Ovary (tissue), 7 donors: ENCODE measurements at regions not wholly inside any gene's neighbourhood (a gene's known extent, or its start where the extent isn't known, plus 50 kb on each side); places are given as distances from the start of the nearest gene placed in this dataset.

Source experiments
- DNase-seq, 5 donors: peaks; one replicate each; pipeline ENCODE4 v3.0.0-alpha.2; 2019 to 2020
- H3K27ac ChIP-seq, 2 donors: fragments of 200-600 bp; one replicate each; pipeline versions ENCODE4 v1.5.1 to v1.8.0; 2019 to 2022
- H3K27me3 ChIP-seq: fragments of 200-600 bp; one replicate; pipeline ENCODE4 v1.8.0; 2022
- H3K36me3 ChIP-seq: fragments of 200-600 bp; sonication (generic); one replicate; pipeline ENCODE4 v1.5.1; 2019
- H3K4me1 ChIP-seq: one replicate; pipeline ENCODE4 v1.8.1; 2013; ENCODE audit warnings: mild to moderate bottlenecking, moderate library complexity; ENCODE audit not compliant: insufficient read depth
- H3K4me3 ChIP-seq: fragments of 200-600 bp; sonication (generic); one replicate; pipeline ENCODE4 v1.5.1; 2017
- H3K9me3 ChIP-seq, 2 donors: fragments of 200-600 bp in 1 of 2; sonication (generic) in 1 of 2; one replicate each; pipeline versions ENCODE4 v1.5.1 to v1.8.1; 2013 to 2019; ENCODE audit warnings: mild to moderate bottlenecking in 1 of 2, moderate library complexity in 1 of 2
- CTCF ChIP-seq, 3 donors: fragments of 450-650 bp in 2 of 3; fragments of 200-600 bp in 1 of 3; IDR thresholded peaks; one replicate each; pipeline versions ENCODE4 v1.5.1 to v1.8.0; 2016 to 2022; ENCODE audit warnings: antibody characterized with exemption in 3 of 3, mild to moderate bottlenecking in 1 of 3
- EP300 ChIP-seq: sonication (generic); formaldehyde crosslinking; IDR thresholded peaks from one replicate; pipeline ENCODE4 v1.6.1; 2017; ENCODE audit warnings: antibody characterized with exemption
- POLR2A ChIP-seq: fragments of 450-650 bp; IDR thresholded peaks from one replicate; pipeline ENCODE4 v1.6.1; 2017; ENCODE audit warnings: antibody characterized with exemption, mild to moderate bottlenecking, moderate library complexity
- WGBS, 3 donors: extraction: QIAGEN DNeasy Blood & Tissue Kit in 1 of 3; methylation state at CpG; one replicate each; pipeline versions ENCODE4 v1.1.5 to v1.1.7; 2013 to 2017; 5-methylcytosine and 5-hydroxymethylcytosine counted together
- intact Hi-C, 4 donors: fragments of 100-400 bp; cut with DNase I; formaldehyde crosslinking; loops; one replicate each; pipeline versions ENCODE4 v1.11.0 to v1.15.1; 2022 to 2023
- donor health status: DM: no; HTN: no; CAD: no; lungs with moderate emphysema.
- donor health status: DM: no; HTN: no; CAD: no.
- donor health status: Bipolar disorder and iron deficiency.
- donor health status: DM: no; HTN: no; CAD: no.
- donor health status: DM: yes; HTN: yes; CAD: no.

GRCh38 chr4:137694138-137694537, 161.8 kb upstream of the PCDH18 start:
- DNase-seq, result peak in 4 of 5 donors; percentile 27 to 49 (median 40)
- TF ChIP-seq EP300 (no peak), POLR2A (no peak), CTCF (IDR thresholded peaks at IDR 0.05) (no peak)
- H3K4me3 ChIP-seq, result no peak overlapping the region
- no peaks in the 10 kb centered on the region for H3K27me3 ChIP-seq
- H3K27ac ChIP-seq, result no peak overlapping the region
- peaks cover 1% of the 10 kb centered on the region for H3K4me1 ChIP-seq
- intact Hi-C loops, result no loop called here
- H3K36me3 ChIP-seq, result no peaks in the 10 kb centered on the region
- H3K9me3 ChIP-seq, result no peaks in the 10 kb centered on the region
- 17 to 38% (median 35%) methylated on average over 1 of the region's 1 CpG for WGBS, 3 donors

- Histone ChIP-seq H3K36me3 (no peaks in the 10 kb centered on the region), H3K9me3 (no peaks in the 10 kb centered on the region), H3K4me1 (peaks cover 1% of the 10 kb centered on the region), H3K27me3 (no peaks in the 10 kb centered on the region), H3K4me3 (no peak overlapping the region), H3K27ac (no peak overlapping the region)
- intact Hi-C loops, result no loop called here
- 48 to 61% (median 60%) methylated on average over 1 of the region's 1 CpG for WGBS, 3 donors
- no peak for DNase-seq
- TF ChIP-seq POLR2A, result no peak
- no peak for TF ChIP-seq CTCF (IDR thresholded peaks at IDR 0.05)
- TF ChIP-seq EP300, result no peak
These were observed 161.3 kb upstream of the PCDH18 start for GRCh38 chr4:137693641-137694040.

GRCh38 chr4:137692205-137692604, 159.9 kb upstream of the PCDH18 start:
- intact Hi-C loops, result no loop called here
- no peak for DNase-seq
- no peak overlapping the region for H3K4me3 ChIP-seq
- H3K4me1 ChIP-seq, result peaks cover 1% of the 10 kb centered on the region
- peak overlapping the region in 1 of 2 donors; percentile 13 for H3K27ac ChIP-seq
- no peaks in the 10 kb centered on the region for H3K36me3 ChIP-seq
- H3K9me3 ChIP-seq, result no peaks in the 10 kb centered on the region
- H3K27me3 ChIP-seq, result no peaks in the 10 kb centered on the region
- no peak for TF ChIP-seq POLR2A
- TF ChIP-seq EP300, result no peak
- TF ChIP-seq CTCF (IDR thresholded peaks at IDR 0.05), result no peak

GRCh38 chr4:137688651-137689050, 156.4 kb upstream of the PCDH18 start:
- Histone ChIP-seq H3K27me3 (no peaks in the 10 kb centered on the region), H3K9me3 (no peaks in the 10 kb centered on the region), H3K4me1 (no peaks in the 10 kb centered on the region), H3K27ac (no peak overlapping the region), H3K36me3 (no peaks in the 10 kb centered on the region), H3K4me3 (no peak overlapping the region)
- no peak for DNase-seq
- intact Hi-C loops, result no loop called here
- TF ChIP-seq POLR2A (no peak), EP300 (no peak), CTCF (IDR thresholded peaks at IDR 0.05) (no peak)
- WGBS, 3 donors, result 90 to 100% (median 97%) methylated on average over 1 of the region's 1 CpG

GRCh38 chr4:137685357-137685756, 153.1 kb upstream of the PCDH18 start:
- Histone ChIP-seq H3K27me3 (no peaks in the 10 kb centered on the region), H3K36me3 (no peaks in the 10 kb centered on the region), H3K9me3 (no peaks in the 10 kb centered on the region), H3K27ac (no peak overlapping the region), H3K4me3 (no peak overlapping the region), H3K4me1 (no peaks in the 10 kb centered on the region)
- WGBS, 3 donors, result 40 to 48% (median 42%) methylated on average over 3 of the region's 3 CpGs
- intact Hi-C loops, result no loop called here
- DNase-seq, result no peak
- TF ChIP-seq CTCF (IDR thresholded peaks at IDR 0.05), result no peak
- TF ChIP-seq EP300, result no peak
- no peak for TF ChIP-seq POLR2A
